Esophagus squamous epithelium (tissue), 5 donors: ENCODE measurements at regions not wholly inside any gene's neighbourhood (a gene's known extent, or its start where the extent isn't known, plus 50 kb on each side); places are given as distances from the start of the nearest gene placed in this dataset.
A peak's percentile ranks its signal among the peaks of the same experiment; 100 is the strongest.

Source experiments
- DNase-seq: peaks from one replicate; lab custom pipeline; 2025; lab: John Stamatoyannopoulos, UW
- H3K27ac ChIP-seq, 4 donors: fragments of 200-600 bp; sonication (generic); one replicate each; pipeline ENCODE4 v1.5.1; 2016 to 2019; ENCODE audit warnings: mild to moderate bottlenecking in 1 of 4
- H3K27me3 ChIP-seq, 4 donors: fragments of 200-600 bp; sonication (generic); 1 replicate in 3 of 4; 2 replicates in 1 of 4; pipeline versions ENCODE4 v1.5.1 to v1.6.0; 2017 to 2021; ENCODE audit warnings: antibody characterized with exemption in 1 of 4
- H3K36me3 ChIP-seq, 3 donors: fragments of 200-600 bp; sonication (generic); one replicate each; pipeline ENCODE4 v1.5.1; 2016 to 2019
- H3K4me1 ChIP-seq, 3 donors: fragments of 200-600 bp; sonication (generic); one replicate each; pipeline ENCODE4 v1.5.1; 2017 to 2019
- H3K4me3 ChIP-seq, 4 donors: fragments of 200-600 bp; sonication (generic); 1 replicate in 3 of 4; 2 replicates in 1 of 4; pipeline ENCODE4 v1.5.1; 2016 to 2019; ENCODE audit warnings: mild to moderate bottlenecking in 2 of 4, moderate library complexity in 1 of 4
- H3K9me3 ChIP-seq, 3 donors: fragments of 200-600 bp; sonication (generic); one replicate each; pipeline ENCODE4 v1.5.1; 2016 to 2019
- POLR2A ChIP-seq, 4 donors: fragments of 450-650 bp; IDR thresholded peaks; one replicate each; pipeline ENCODE4 v1.6.1; 2017; ENCODE audit warnings: antibody characterized with exemption in 4 of 4, mild to moderate bottlenecking in 4 of 4, moderate library complexity in 3 of 4
- WGBS, 2 donors: methylation state at CpG; one replicate each; pipeline ENCODE4 v1.1.5; 2018; 5-methylcytosine and 5-hydroxymethylcytosine counted together
- intact Hi-C: fragments of 100-400 bp; cut with DNase I; formaldehyde crosslinking; loops from one replicate; pipeline ENCODE4 v1.15.0; 2022
- TF ChIP-seq, protein P1 (sequence below), 6 experiments: fragments of 450-650 bp in 4 of 6; fragments of 200-600 bp in 2 of 6; sonication (generic) in 2 of 6; IDR thresholded peaks; one replicate each; pipeline ENCODE4 v1.5.1; 2016 to 2019; ENCODE audit warnings: antibody characterized with exemption in 6 of 6, mild to moderate bottlenecking in 4 of 6, moderate library complexity in 4 of 6
- donor health status: DM: yes; HTN: yes; CAD: no.

GRCh38 chr2:225288986-225289385 lies 110.5 kb upstream of the NYAP2 start:
- TF ChIP-seq, protein P1, sequence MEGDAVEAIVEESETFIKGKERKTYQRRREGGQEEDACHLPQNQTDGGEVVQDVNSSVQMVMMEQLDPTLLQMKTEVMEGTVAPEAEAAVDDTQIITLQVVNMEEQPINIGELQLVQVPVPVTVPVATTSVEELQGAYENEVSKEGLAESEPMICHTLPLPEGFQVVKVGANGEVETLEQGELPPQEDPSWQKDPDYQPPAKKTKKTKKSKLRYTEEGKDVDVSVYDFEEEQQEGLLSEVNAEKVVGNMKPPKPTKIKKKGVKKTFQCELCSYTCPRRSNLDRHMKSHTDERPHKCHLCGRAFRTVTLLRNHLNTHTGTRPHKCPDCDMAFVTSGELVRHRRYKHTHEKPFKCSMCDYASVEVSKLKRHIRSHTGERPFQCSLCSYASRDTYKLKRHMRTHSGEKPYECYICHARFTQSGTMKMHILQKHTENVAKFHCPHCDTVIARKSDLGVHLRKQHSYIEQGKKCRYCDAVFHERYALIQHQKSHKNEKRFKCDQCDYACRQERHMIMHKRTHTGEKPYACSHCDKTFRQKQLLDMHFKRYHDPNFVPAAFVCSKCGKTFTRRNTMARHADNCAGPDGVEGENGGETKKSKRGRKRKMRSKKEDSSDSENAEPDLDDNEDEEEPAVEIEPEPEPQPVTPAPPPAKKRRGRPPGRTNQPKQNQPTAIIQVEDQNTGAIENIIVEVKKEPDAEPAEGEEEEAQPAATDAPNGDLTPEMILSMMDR (IDR thresholded peaks at IDR 0.05): no peak
- TF ChIP-seq POLR2A (IDR thresholded peaks at IDR 0.05): no peak
- Histone ChIP-seq H3K27ac (no peak overlapping the region), H3K9me3 (peaks cover 0 to 4% (median 0%) of the 10 kb centered on the region in 3 donors), H3K36me3 (no peaks in the 10 kb centered on the region), H3K4me1 (no peaks in the 10 kb centered on the region), H3K27me3 (no peaks in the 10 kb centered on the region), H3K4me3 (no peak overlapping the region)
- no peak for DNase-seq
- intact Hi-C loops: no loop called here
- 64 to 69% methylated on average over 3 of the region's 3 CpGs for WGBS, 2 donors

GRCh38 chr2:225282858-225283710 lies 116.4 kb upstream of the NYAP2 start:
- Histone ChIP-seq H3K4me3 (no peak overlapping the region), H3K4me1 (no peaks in the 10 kb centered on the region), H3K27me3 (no peaks in the 10 kb centered on the region), H3K9me3 (no peaks in the 10 kb centered on the region), H3K36me3 (no peaks in the 10 kb centered on the region), H3K27ac (no peak overlapping the region)
- WGBS, 2 donors: 31 to 35% methylated on average over 4 of the region's 4 CpGs
- no peak for DNase-seq
- TF ChIP-seq, protein P1 (IDR thresholded peaks at IDR 0.05): peak in 5 of 6 experiments; percentile 20 to 62 (median 50)
- TF ChIP-seq POLR2A (IDR thresholded peaks at IDR 0.05): no peak
- intact Hi-C loops: no loop called here

DNA sequence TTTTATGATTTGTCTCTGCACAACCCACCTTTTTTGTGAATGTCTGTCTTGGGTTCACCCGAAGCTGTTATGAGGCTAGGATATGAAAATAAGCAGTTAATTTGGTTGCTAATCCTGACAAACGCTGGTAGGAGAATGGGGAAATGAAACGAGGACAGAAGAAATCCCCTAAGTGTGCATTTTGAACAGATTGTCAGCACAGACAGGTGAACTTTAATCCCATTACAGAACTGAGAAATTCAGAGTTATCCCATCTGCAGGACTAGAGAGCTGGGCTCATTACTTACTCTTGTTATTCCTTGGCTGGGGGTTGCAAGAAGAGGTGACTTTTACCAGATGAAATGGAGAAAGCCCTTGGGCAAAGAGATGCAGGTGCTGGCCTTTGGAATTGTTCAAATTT lies 123.3 kb upstream of the NYAP2 start:
- WGBS, 2 donors: 37 to 71% methylated on average over 3 of the region's 3 CpGs
- no peaks in the 10 kb centered on the region for H3K36me3 ChIP-seq
- H3K27ac ChIP-seq: no peak overlapping the region
- H3K9me3 ChIP-seq: peaks cover 0 to 5% (median 0%) of the 10 kb centered on the region in 3 donors
- intact Hi-C loops: no loop called here
- DNase-seq: no peak
- no peaks in the 10 kb centered on the region for H3K4me1 ChIP-seq
- H3K27me3 ChIP-seq: no peaks in the 10 kb centered on the region
- H3K4me3 ChIP-seq: no peak overlapping the region
- TF ChIP-seq, protein P1 (IDR thresholded peaks at IDR 0.05): no peak
- TF ChIP-seq POLR2A (IDR thresholded peaks at IDR 0.05): no peak

- no peaks in the 10 kb centered on the region for H3K36me3 ChIP-seq
- no peak for DNase-seq
- no peaks in the 10 kb centered on the region for H3K4me1 ChIP-seq
- intact Hi-C loops: no loop called here
- H3K27ac ChIP-seq: no peak overlapping the region
- H3K4me3 ChIP-seq: no peak overlapping the region
- H3K27me3 ChIP-seq: no peaks in the 10 kb centered on the region
- H3K9me3 ChIP-seq: peaks cover 0 to 5% (median 0%) of the 10 kb centered on the region in 3 donors
- TF ChIP-seq, protein P1 (IDR thresholded peaks at IDR 0.05): no peak
- TF ChIP-seq POLR2A (IDR thresholded peaks at IDR 0.05): no peak
Observed at GRCh38 chr2:225275443-225275842, 124.1 kb upstream of the NYAP2 start.

DNA sequence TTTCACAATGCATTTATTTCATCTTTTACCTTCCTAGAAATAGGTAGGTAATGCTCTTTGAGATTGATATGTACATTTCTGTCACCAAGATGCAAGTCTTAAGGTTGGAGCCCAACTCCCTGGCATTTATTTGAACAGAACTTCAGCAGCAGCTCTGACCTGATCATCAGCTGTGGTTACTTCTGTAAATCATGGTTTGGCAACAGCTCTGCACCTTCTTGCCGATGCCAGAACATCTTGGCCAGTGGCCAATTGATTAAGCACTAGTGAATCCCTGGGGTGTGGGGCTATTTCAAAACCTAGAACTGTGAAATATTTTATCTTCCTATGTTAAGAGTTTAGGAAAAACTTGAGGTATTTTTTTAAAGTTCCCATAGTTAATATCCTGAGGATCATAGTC lies 124.8 kb upstream of the NYAP2 start:
- no peaks in the 10 kb centered on the region for H3K4me1 ChIP-seq
- peaks cover 0 to 5% (median 0%) of the 10 kb centered on the region in 3 donors for H3K9me3 ChIP-seq
- H3K27ac ChIP-seq: no peak overlapping the region
- no peaks in the 10 kb centered on the region for H3K27me3 ChIP-seq
- H3K36me3 ChIP-seq: no peaks in the 10 kb centered on the region
- no peak for DNase-seq
- 8 to 20% methylated on average over 1 of the region's 1 CpG for WGBS, 2 donors
- no peak overlapping the region for H3K4me3 ChIP-seq
- intact Hi-C loops: no loop called here
- TF ChIP-seq, protein P1 (IDR thresholded peaks at IDR 0.05): no peak
